H1 (cell line): ENCODE measurements at regions not wholly inside any gene's neighbourhood (a gene's known extent, or its start where the extent isn't known, plus 50 kb on each side); places are given as distances from the start of the nearest gene placed in this dataset.
A peak's percentile ranks its signal among the peaks of the same experiment; 100 is the strongest.

Source experiments
- CTCF ChIA-PET: fragments of 300-600 bp; sonication (Branson Sonifier 250); formaldehyde crosslinking; loops from one replicate; lab custom pipeline; 2021; ENCODE audit not compliant: partially characterized antibody; lab: Charles Lee
- POLR2A ChIA-PET: fragments of 300-600 bp; sonication (Branson Sonifier 250); formaldehyde crosslinking; loops from one replicate; lab custom pipeline; 2021; ENCODE audit warnings: inconsistent platforms; ENCODE audit not compliant: partially characterized antibody; lab: Charles Lee
- DNase-seq, 2 experiments: peaks; one replicate each; pipeline versions ENCODE4 v3.0.0 to v3.0.0-alpha.2; 2010 to 2022; ENCODE audit warnings: low spot score in 2 of 2, low read depth in 1 of 2, mixed read lengths in 1 of 2
- FAIRE-seq: peaks from 2 replicates; lab custom pipeline; 2011; peaks lifted over from hg19 to GRCh38; lab: Jason Lieb, UNC
- H2AFZ ChIP-seq: 2 replicates; pipeline ENCODE4 v1.8.1; 2012; ENCODE audit warnings: low read length, inconsistent platforms
- H2AK5ac ChIP-seq: 2 replicates; pipeline ENCODE4 v1.6.1; 2013; ENCODE audit warnings: low read depth, low read length
- H2BK120ac ChIP-seq: replicated peaks from 2 replicates; pipeline ENCODE3; 2013; ENCODE audit warnings: low read depth, low read length, inconsistent platforms
- H2BK12ac ChIP-seq: 2 replicates; pipeline ENCODE4 v1.6.1; 2013; ENCODE audit warnings: low read depth, low read length
- H2BK15ac ChIP-seq: 2 replicates; pipeline ENCODE4 v1.6.1; 2013; ENCODE audit warnings: low read length
- H2BK20ac ChIP-seq: 2 replicates; pipeline ENCODE4 v1.6.1; 2013; ENCODE audit warnings: low read length
- H2BK5ac ChIP-seq: 2 replicates; pipeline ENCODE4 v1.6.1; 2013; ENCODE audit warnings: low read depth, low read length
- H3K14ac ChIP-seq: 2 replicates; pipeline ENCODE4 v1.6.1; 2013; ENCODE audit warnings: inconsistent platforms; ENCODE audit not compliant: insufficient read length
- H3K18ac ChIP-seq: 2 replicates; pipeline ENCODE4 v1.6.1; 2013; ENCODE audit warnings: low read length; ENCODE audit errors: extremely low read depth
- H3K23ac ChIP-seq: 2 replicates; pipeline ENCODE4 v1.6.1; 2013; ENCODE audit warnings: inconsistent platforms; ENCODE audit not compliant: insufficient read length
- H3K23me2 ChIP-seq: 2 replicates; pipeline ENCODE4 v1.6.1; 2013; ENCODE audit warnings: low read depth, low read length
- H3K27ac ChIP-seq: 2 replicates; pipeline ENCODE4 v1.6.1; 2011; ENCODE audit warnings: low read depth, low read length, inconsistent platforms
- H3K27me3 ChIP-seq, 4 experiments: replicated peaks in 1 of 4; 1 replicate in 1 of 4; 2 replicates in 3 of 4; pipeline versions ENCODE4 v1.6.1 to v1.8.1; 2011 to 2013; ENCODE audit warnings: low read length in 3 of 4, mild to moderate bottlenecking in 3 of 4, inconsistent platforms in 2 of 4, mixed read lengths in 2 of 4, moderate library complexity in 1 of 4; ENCODE audit not compliant: control insufficient read depth in 3 of 4, insufficient read depth in 3 of 4; ENCODE audit errors: extremely low read depth in 1 of 4
- H3K36me3 ChIP-seq, 4 experiments: 2 replicates each; pipeline versions ENCODE4 v1.6.1 to v1.8.1; 2011 to 2013; ENCODE audit warnings: mild to moderate bottlenecking in 4 of 4, low read length in 3 of 4, moderate library complexity in 2 of 4, control low read depth in 1 of 4, inconsistent platforms in 1 of 4; ENCODE audit not compliant: insufficient read depth in 4 of 4, control insufficient read depth in 2 of 4
- H3K4ac ChIP-seq: replicated peaks from 2 replicates; pipeline ENCODE3; 2013; ENCODE audit warnings: low read length, low read depth, mixed read lengths, inconsistent platforms; ENCODE audit not compliant: insufficient read length
- H3K4me1 ChIP-seq, 4 experiments: replicated peaks in 1 of 4; 1 replicate in 1 of 4; 2 replicates in 3 of 4; pipeline versions ENCODE4 v1.6.1 to v1.8.1; 2011 to 2013; ENCODE audit warnings: low read length in 3 of 4, inconsistent platforms in 2 of 4, mixed read lengths in 1 of 4; ENCODE audit not compliant: insufficient read depth in 4 of 4, control insufficient read depth in 3 of 4
- H3K4me2 ChIP-seq, 2 experiments: 2 replicates each; pipeline versions ENCODE4 v1.6.1 to v1.8.1; 2011 to 2013; ENCODE audit warnings: low read depth in 2 of 2, low read length in 2 of 2, control low read depth in 1 of 2, inconsistent platforms in 1 of 2, mild to moderate bottlenecking in 1 of 2; ENCODE audit not compliant: insufficient read depth in 1 of 2
- H3K4me3 ChIP-seq, 4 experiments: fragments of 200-600, 300-600 bp in 1 of 4; sonication (generic), shearing (Covaris generic), sonication (Bioruptor Twin) in 1 of 4; 2 replicates each; pipeline versions ENCODE4 v1.5.1 to v1.8.1; 2011 to 2016; ENCODE audit warnings: low read length in 4 of 4, low read depth in 3 of 4, control low read depth in 2 of 4, inconsistent platforms in 2 of 4, mild to moderate bottlenecking in 2 of 4, mixed read lengths in 1 of 4, moderate library complexity in 1 of 4; ENCODE audit not compliant: insufficient read depth in 2 of 4; ENCODE audit errors: extremely low read depth in 1 of 4
- H3K56ac ChIP-seq: replicated peaks from 2 replicates; pipeline ENCODE3; 2013; ENCODE audit warnings: low read depth, mild to moderate bottlenecking, mixed read lengths, low read length, inconsistent platforms; ENCODE audit not compliant: insufficient read length
- H3K79me1 ChIP-seq: 2 replicates; pipeline ENCODE4 v1.6.1; 2013; ENCODE audit warnings: low read depth, low read length, control low read depth
- H3K79me2 ChIP-seq, 2 experiments: 2 replicates each; pipeline versions ENCODE4 v1.6.1 to v1.8.1; 2012 to 2013; ENCODE audit warnings: low read length in 2 of 2, mild to moderate bottlenecking in 2 of 2, inconsistent platforms in 1 of 2; ENCODE audit not compliant: insufficient read depth in 2 of 2, control insufficient read depth in 1 of 2
- H3K9ac ChIP-seq, 4 experiments: replicated peaks in 1 of 4; 1 replicate in 1 of 4; 2 replicates in 3 of 4; pipeline versions ENCODE4 v1.6.1 to v1.8.1; 2011 to 2013; ENCODE audit warnings: low read depth in 3 of 4, low read length in 3 of 4, control low read depth in 2 of 4, mild to moderate bottlenecking in 2 of 4, moderate library complexity in 2 of 4, inconsistent platforms in 1 of 4; ENCODE audit errors: extremely low read depth in 1 of 4
- H3K9me3 ChIP-seq, 2 experiments: 2 replicates each; pipeline versions ENCODE4 v1.6.1 to v1.8.1; 2012 to 2013; ENCODE audit warnings: mild to moderate bottlenecking in 2 of 2, moderate library complexity in 2 of 2, control low read depth in 1 of 2, inconsistent platforms in 1 of 2, low read depth in 1 of 2, low read length in 1 of 2, mixed read lengths in 1 of 2; ENCODE audit not compliant: insufficient read depth in 2 of 2
- H4K20me1 ChIP-seq, 2 experiments: replicated peaks in 1 of 2; 2 replicates each; pipeline versions ENCODE3 to v1.8.1; 2011 to 2013; ENCODE audit warnings: inconsistent platforms in 2 of 2, low read length in 2 of 2, mild to moderate bottlenecking in 1 of 2; ENCODE audit not compliant: insufficient read depth in 2 of 2, control insufficient read depth in 1 of 2
- H4K5ac ChIP-seq: 2 replicates; pipeline ENCODE4 v1.6.1; 2013; ENCODE audit warnings: low read length, low read depth, mixed read lengths, inconsistent platforms; ENCODE audit not compliant: insufficient read length
- H4K8ac ChIP-seq: 2 replicates; pipeline ENCODE4 v1.8.0; 2013; ENCODE audit warnings: mild to moderate bottlenecking, moderate library complexity, low read length, inconsistent platforms; ENCODE audit not compliant: insufficient read depth; ENCODE audit errors: extremely low read depth
- H4K91ac ChIP-seq: replicated peaks from 2 replicates; pipeline ENCODE3; 2013; ENCODE audit warnings: low read length, mixed read lengths, inconsistent platforms; ENCODE audit not compliant: insufficient read length
- ATF2 ChIP-seq: IDR thresholded peaks from 2 replicates; pipeline ENCODE4 v1.6.1; 2012; ENCODE audit warnings: low read length, inconsistent platforms
- ATF3 ChIP-seq: IDR thresholded peaks from 2 replicates; pipeline ENCODE4 v1.6.1; 2011; ENCODE audit warnings: low read depth, mild to moderate bottlenecking, low read length; ENCODE audit not compliant: insufficient read depth
- BCL11A ChIP-seq, 2 experiments: IDR thresholded peaks; one replicate each; pipeline ENCODE4 v1.6.1; 2011; ENCODE audit warnings: low read depth in 2 of 2, low read length in 2 of 2, mild to moderate bottlenecking in 2 of 2
- CTCF ChIP-seq, 3 experiments: IDR thresholded peaks; 1 replicate in 2 of 3; 2 replicates in 1 of 3; pipeline versions ENCODE4 v1.5.1 to v1.6.1; 2011; ENCODE audit warnings: low read length in 3 of 3, mild to moderate bottlenecking in 3 of 3, inconsistent platforms in 2 of 3, low read depth in 1 of 3, moderate library complexity in 1 of 3; ENCODE audit not compliant: insufficient read depth in 1 of 3; ENCODE audit errors: control extremely low read depth in 1 of 3
- E2F6 ChIP-seq: IDR thresholded peaks from 2 replicates; pipeline ENCODE4 v1.6.1; 2012; ENCODE audit warnings: inconsistent platforms
- KDM4A ChIP-seq: IDR thresholded peaks from one replicate; pipeline ENCODE4 v1.7.1; 2012; ENCODE audit warnings: low read depth, mild to moderate bottlenecking, moderate library complexity, low read length, inconsistent platforms; ENCODE audit not compliant: severe bottlenecking
- POLR2AphosphoS5 ChIP-seq: IDR thresholded peaks from 2 replicates; pipeline ENCODE4 v1.6.1; 2011; ENCODE audit warnings: low read depth, low read length
- SP4 ChIP-seq: IDR thresholded peaks from 2 replicates; pipeline ENCODE4 v1.6.1; 2012; ENCODE audit warnings: low read length, inconsistent platforms
- TCF12 ChIP-seq: IDR thresholded peaks from 2 replicates; pipeline ENCODE4 v1.6.1; 2011; ENCODE audit warnings: low read depth, mild to moderate bottlenecking, low read length
- WGBS, 2 experiments: shearing (Covaris generic) in 1 of 2; methylation state at CpG; one replicate each; pipeline versions ENCODE4 v1.1.6 to v1.1.7; 2013 to 2015; ENCODE audit warnings: low lambda C conversion rate in 2 of 2, mixed read lengths in 2 of 2, inconsistent platforms in 1 of 2, low coverage in 1 of 2, missing lambda C conversion rate in 1 of 2; ENCODE audit not compliant: insufficient replicate concordance in 2 of 2, insufficient coverage in 1 of 2, insufficient read length in 1 of 2; ENCODE audit errors: extremely low coverage in 1 of 2, missing lambda C conversion rate in 1 of 2; 5-methylcytosine and 5-hydroxymethylcytosine counted together

GRCh38 chr3:5427938-5428337 is 240.4 kb downstream of the EDEM1 start:
- peaks cover 0 to 2% (median 0%) of the 10 kb centered on the region in 4 experiments; a peak in 2 of 7 replicates for H3K4me1 ChIP-seq
- no peaks in the 10 kb centered on the region for H3K79me2 ChIP-seq
- 89% methylated on average over 3 of the region's 3 CpGs; no CpG with 5 or more reads in 1 of the 2 experiments for WGBS, 2 experiments
- no peaks in the 10 kb centered on the region for H3K27me3 ChIP-seq
- H3K79me1 ChIP-seq: no peaks in the 10 kb centered on the region
- H4K20me1 ChIP-seq: no peaks in the 10 kb centered on the region
- H3K14ac ChIP-seq: no peak overlapping the region
- no peak overlapping the region for H4K8ac ChIP-seq
- no peaks in the 10 kb centered on the region for H3K9me3 ChIP-seq
- no peaks in the 10 kb centered on the region for H3K36me3 ChIP-seq
- no peak overlapping the region for H2AK5ac ChIP-seq
- H4K5ac ChIP-seq: no peak overlapping the region
- H3K56ac ChIP-seq: no peak overlapping the region
- no peak overlapping the region for H3K4ac ChIP-seq
- H2BK20ac ChIP-seq: 0 out of 2 replicates have a peak overlapping the region, but pooled peaks have one; percentile 35
- no peak overlapping the region for H3K27ac ChIP-seq
- DNase-seq (no peak), FAIRE-seq (no peak)
- no peak overlapping the region for H2BK120ac ChIP-seq
- no peak overlapping the region for H2BK15ac ChIP-seq
- H2AFZ ChIP-seq: no peak overlapping the region
- H3K23ac ChIP-seq: no peak overlapping the region
- ChIA-PET POLR2A (no interaction called here), CTCF (interaction anchor here (0.5 to 1.5 kb wide), 8 partner anchors 21 to 361 kb away, joined by 3 to 5 read pairs (median 4); no protein-coding TSS in a partner anchor)
- no peak overlapping the region for H3K4me2 ChIP-seq
- no peak overlapping the region for H3K9ac ChIP-seq
- no peak overlapping the region for H2BK5ac ChIP-seq
- no peak overlapping the region for H3K4me3 ChIP-seq
- no peak overlapping the region for H2BK12ac ChIP-seq
- H3K18ac ChIP-seq: no peak overlapping the region
- no peaks in the 10 kb centered on the region for H3K23me2 ChIP-seq
- no peak overlapping the region for H4K91ac ChIP-seq
- no peak for TF ChIP-seq TCF12
- TF ChIP-seq ATF3: no peak
- no peak for TF ChIP-seq SP4
- TF ChIP-seq ATF2: no peak
- TF ChIP-seq KDM4A: no peak
- no peak for TF ChIP-seq POLR2AphosphoS5
- no peak for TF ChIP-seq CTCF (IDR thresholded peaks at IDR 0.05; ENCODE audit: control extremely low read depth in 1 of 3, insufficient read depth in 1 of 3, low read depth in 1 of 3, low read length in 3 of 3)
- no peak for TF ChIP-seq E2F6
- TF ChIP-seq BCL11A (IDR thresholded peaks at IDR 0.05; ENCODE audit: low read depth in 2 of 2, low read length in 2 of 2): no peak
